NT2/D1 (cell line): ENCODE measurements at regions not wholly inside any gene's neighbourhood (a gene's known extent, or its start where the extent isn't known, plus 50 kb on each side); places are given as distances from the start of the nearest gene placed in this dataset.

ENCODE experiments used
- YY1 ChIP-seq: IDR thresholded peaks from 2 replicates; pipeline ENCODE4 v1.6.1; 2011; ENCODE audit not compliant: insufficient read length, insufficient read depth
- ZNF274 ChIP-seq: IDR thresholded peaks from 2 replicates; pipeline ENCODE4 v1.6.1; 2011; ENCODE audit warnings: mild to moderate bottlenecking, low read depth, low read length

DNA sequence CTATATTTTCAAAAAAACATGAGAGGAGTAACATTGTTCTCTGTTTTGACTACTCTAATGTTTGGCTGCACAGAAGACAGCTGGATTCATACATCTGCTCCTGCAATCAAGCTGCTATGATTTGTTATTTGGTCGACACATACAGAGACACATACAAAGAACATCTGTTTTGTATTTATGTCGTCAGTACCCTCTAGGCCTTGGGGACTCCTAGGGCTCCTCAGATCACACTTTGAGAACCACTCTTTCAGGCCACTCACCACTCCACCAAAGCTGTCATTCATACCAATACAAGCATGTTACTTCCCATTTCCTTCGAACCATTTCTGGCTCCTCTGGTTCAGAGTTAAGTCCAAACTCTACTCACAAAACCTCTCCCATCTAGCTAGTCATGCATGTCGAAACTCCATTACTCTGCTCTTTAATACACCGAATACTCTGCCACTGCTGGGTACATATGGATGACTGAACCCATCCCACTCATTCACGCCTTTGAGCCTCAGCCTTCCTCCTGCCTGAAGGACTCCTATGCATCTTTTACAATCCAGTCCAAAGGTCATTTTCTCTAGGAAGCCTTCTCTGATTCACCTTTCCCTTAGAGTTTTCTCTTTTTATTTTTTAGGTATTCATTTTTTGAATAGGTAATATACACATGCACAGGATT lies 102.9 kb upstream of the ARHGEF3 start:
- TF ChIP-seq YY1, result no peak
- TF ChIP-seq ZNF274, result no peak
